Right renal pelvis (tissue), 4 donors: ENCODE measurements at regions not wholly inside any gene's neighbourhood (a gene's known extent, or its start where the extent isn't known, plus 50 kb on each side); places are given as distances from the start of the nearest gene placed in this dataset.

ENCODE experiments used
- DNase-seq, 4 donors: peaks; one replicate each; pipeline ENCODE4 v3.0.0-alpha.2; 2013; ENCODE audit warnings: low read depth in 4 of 4, low spot score in 3 of 4, missing footprints in 1 of 4

- no peak for DNase-seq
Measured at GRCh38 chr14:26917086-26917485, 319.3 kb upstream of the NOVA1 start.

- no peak for DNase-seq
Measured at GRCh38 chr14:26925876-26926584, 328.2 kb upstream of the NOVA1 start.

- DNase-seq: no peak
Measured at GRCh38 chr14:26926585-26926984, 328.8 kb upstream of the NOVA1 start.

- DNase-seq: no peak
Measured at GRCh38 chr14:26928019-26928418, 330.2 kb upstream of the NOVA1 start.

- DNase-seq: no peak
Measured at GRCh38 chr14:26929361-26929760, 331.5 kb upstream of the NOVA1 start.

GRCh38 chr14:26930576-26930975, 332.7 kb upstream of the NOVA1 start:
- no peak for DNase-seq

GRCh38 chr14:26932606-26933005, 334.8 kb upstream of the NOVA1 start:
- no peak for DNase-seq

GRCh38 chr14:26933431-26933830, 335.6 kb upstream of the NOVA1 start:
- no peak for DNase-seq

- no peak for DNase-seq
Measured at GRCh38 chr14:26934151-26934550, 336.3 kb upstream of the NOVA1 start.

GRCh38 chr14:26935733-26936132, 337.9 kb upstream of the NOVA1 start:
- DNase-seq: no peak

GRCh38 chr14:26938054-26938453, 340.2 kb upstream of the NOVA1 start:
- no peak for DNase-seq

GRCh38 chr14:26939755-26940154, 341.9 kb upstream of the NOVA1 start:
- no peak for DNase-seq

GRCh38 chr14:26941521-26941920, 343.7 kb upstream of the NOVA1 start:
- no peak for DNase-seq

GRCh38 chr14:26947265-26947664, 349.4 kb upstream of the NOVA1 start:
- no peak for DNase-seq

- DNase-seq: no peak
Measured at GRCh38 chr14:26959437-26959836, 361.6 kb upstream of the NOVA1 start.

GRCh38 chr14:26959972-26960660, 362.3 kb upstream of the NOVA1 start:
- DNase-seq: peak in 1 of 4 donors; percentile 0

- DNase-seq: no peak
Measured at GRCh38 chr14:26963711-26964110, 365.9 kb upstream of the NOVA1 start.

GRCh38 chr14:26965490-26965889, 367.7 kb upstream of the NOVA1 start:
- DNase-seq: no peak

- DNase-seq: no peak
Measured at GRCh38 chr14:26966908-26967307, 369.1 kb upstream of the NOVA1 start.

- no peak for DNase-seq
Measured at GRCh38 chr14:26974965-26975364, 377.1 kb upstream of the NOVA1 start.

- DNase-seq: no peak
Measured at GRCh38 chr14:26982071-26982470, 384.2 kb upstream of the NOVA1 start.
